ENCODE measurements at regions not wholly inside any gene's neighbourhood (a gene's known extent, or its start where the extent isn't known, plus 50 kb on each side); places are given as distances from the start of the nearest gene placed in this dataset.
"Not testable (repeated sequence)": the region's sequence is repeated elsewhere in the genome, so short reads cannot be mapped to it uniquely, and the experiment has no call there.

GRCh38 chr20:12941025-12941424 lies 67.7 kb upstream of the SPTLC3 start:
- no peak overlapping the region for H3K9ac ChIP-seq (ENCODE audit: low read depth in 2 of 2, low read length in 2 of 2)
- no peaks in the 10 kb centered on the region for H3K9me3 ChIP-seq
- no peak for TF ChIP-seq CTCF (IDR thresholded peaks at IDR 0.05)
- DNase-seq, result no peak
- no peak overlapping the region for H3K4me3 ChIP-seq
- H3K36me3 ChIP-seq, result no peaks in the 10 kb centered on the region
- no peaks in the 10 kb centered on the region for H3K4me1 ChIP-seq
- intact Hi-C loops (cut with DNase I), result no loop called here
- no peak overlapping the region for H3K27ac ChIP-seq
- H3K27me3 ChIP-seq, result no peaks in the 10 kb centered on the region

GRCh38 chr20:12942123-12942522 lies 66.6 kb upstream of the SPTLC3 start:
- Histone ChIP-seq H3K9me3 (no peaks in the 10 kb centered on the region), H3K36me3 (no peaks in the 10 kb centered on the region), H3K27me3 (no peaks in the 10 kb centered on the region), H3K9ac (ENCODE audit: low read depth in 2 of 2, low read length in 2 of 2) (no peak overlapping the region), H3K27ac (no peak overlapping the region), H3K4me3 (no peak overlapping the region), H3K4me1 (no peaks in the 10 kb centered on the region)
- no peak for TF ChIP-seq CTCF (IDR thresholded peaks at IDR 0.05)
- no peak for DNase-seq
- intact Hi-C loops (cut with DNase I), result no loop called here

GRCh38 chr20:12946789-12947188 lies 62.0 kb upstream of the SPTLC3 start:
- Histone ChIP-seq H3K4me1 (no peaks in the 10 kb centered on the region), H3K4me3 (no peak overlapping the region), H3K9me3 (no peaks in the 10 kb centered on the region), H3K9ac (ENCODE audit: low read depth in 2 of 2, low read length in 2 of 2) (no peak overlapping the region), H3K36me3 (no peaks in the 10 kb centered on the region), H3K27me3 (no peaks in the 10 kb centered on the region), H3K27ac (no peak overlapping the region)
- no peak for TF ChIP-seq CTCF (IDR thresholded peaks at IDR 0.05)
- DNase-seq, result no peak
- intact Hi-C loops (cut with DNase I), result no loop called here

- Histone ChIP-seq H3K4me3 (no peak overlapping the region), H3K9me3 (no peaks in the 10 kb centered on the region), H3K36me3 (no peaks in the 10 kb centered on the region), H3K27me3 (no peaks in the 10 kb centered on the region), H3K9ac (ENCODE audit: low read depth in 2 of 2, low read length in 2 of 2) (no peak overlapping the region), H3K4me1 (no peaks in the 10 kb centered on the region), H3K27ac (no peak overlapping the region)
- no peak for TF ChIP-seq CTCF (IDR thresholded peaks at IDR 0.05)
- intact Hi-C loops (cut with DNase I), result no loop called here
- DNase-seq, result no peak
Measured at GRCh38 chr20:12947691-12948090, 61.1 kb upstream of the SPTLC3 start.

GRCh38 chr20:12949429-12949980 lies 59.3 kb upstream of the SPTLC3 start:
- Histone ChIP-seq H3K9me3 (no peaks in the 10 kb centered on the region), H3K36me3 (no peaks in the 10 kb centered on the region), H3K27me3 (no peaks in the 10 kb centered on the region), H3K27ac (no peak overlapping the region), H3K4me3 (no peak overlapping the region), H3K9ac (ENCODE audit: low read depth in 2 of 2, low read length in 2 of 2) (no peak overlapping the region), H3K4me1 (no peaks in the 10 kb centered on the region)
- TF ChIP-seq CTCF (IDR thresholded peaks at IDR 0.05), result no peak
- intact Hi-C loops (cut with DNase I), result no loop called here
- no peak for DNase-seq

- H3K36me3 ChIP-seq; intact Hi-C loops (cut with DNase I); H3K9me3 ChIP-seq; H3K4me3 ChIP-seq; H3K9ac ChIP-seq (ENCODE audit: low read depth in 2 of 2, low read length in 2 of 2); H3K27ac ChIP-seq; H3K4me1 ChIP-seq; DNase-seq; H3K27me3 ChIP-seq: not testable (repeated sequence)
Measured at GRCh38 chr20:12954254-12954653, 54.5 kb upstream of the SPTLC3 start.
